ENCODE measurements at regions not wholly inside any gene's neighbourhood (a gene's known extent, or its start where the extent isn't known, plus 50 kb on each side); places are given as distances from the start of the nearest gene placed in this dataset.

DNA sequence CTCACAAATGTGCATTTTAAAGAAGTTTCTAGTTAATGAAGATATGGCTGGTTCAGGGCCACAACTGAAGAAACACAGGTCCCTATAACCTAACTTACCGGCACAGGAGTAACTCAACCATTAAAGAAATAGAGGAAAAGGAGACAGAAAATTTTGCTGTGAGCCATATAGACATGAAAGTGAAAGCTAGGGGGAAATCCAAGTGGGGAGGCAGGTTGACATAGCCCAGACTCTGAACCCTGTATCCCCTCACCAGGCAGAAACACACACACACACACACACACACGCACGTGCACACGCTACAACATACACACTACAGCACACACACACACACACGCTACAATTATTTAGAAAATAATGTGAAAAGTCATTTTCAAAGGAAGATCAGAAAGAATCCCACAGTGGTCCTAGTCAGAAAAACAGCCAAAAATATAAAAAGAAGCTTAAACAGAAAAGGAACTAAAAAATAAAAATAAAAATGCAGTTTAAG, 856.4 kb upstream of the CDH6 start:
- Histone ChIP-seq H3K4me1 (ENCODE audit: control insufficient read depth in 3 of 3, insufficient read depth in 2 of 3, low read depth in 1 of 3, low read length in 2 of 3) (no peaks in the 10 kb centered on the region), H3K9me3 (ENCODE audit: control insufficient read depth in 2 of 2, insufficient read depth in 1 of 2, low read depth in 1 of 2, low read length in 1 of 2) (no peaks in the 10 kb centered on the region), H3K27ac (ENCODE audit: low read depth in 1 of 3, low read length in 2 of 3) (no peak overlapping the region), H3K4me3 (ENCODE audit: low read depth in 1 of 3, low read length in 3 of 3) (no peak overlapping the region), H3K27me3 (ENCODE audit: control insufficient read depth in 3 of 3, insufficient read depth in 3 of 3, low read length in 3 of 3) (no peaks in the 10 kb centered on the region), H3K36me3 (ENCODE audit: control insufficient read depth in 3 of 3, insufficient read depth in 2 of 3, low read depth in 1 of 3, low read length in 3 of 3) (no peaks in the 10 kb centered on the region)
- FAIRE-seq (no peak), DNase-seq (no peak)
- WGBS, 3 donors = 88 to 94% (median 90%) methylated on average over 5 of the region's 5 CpGs

DNA sequence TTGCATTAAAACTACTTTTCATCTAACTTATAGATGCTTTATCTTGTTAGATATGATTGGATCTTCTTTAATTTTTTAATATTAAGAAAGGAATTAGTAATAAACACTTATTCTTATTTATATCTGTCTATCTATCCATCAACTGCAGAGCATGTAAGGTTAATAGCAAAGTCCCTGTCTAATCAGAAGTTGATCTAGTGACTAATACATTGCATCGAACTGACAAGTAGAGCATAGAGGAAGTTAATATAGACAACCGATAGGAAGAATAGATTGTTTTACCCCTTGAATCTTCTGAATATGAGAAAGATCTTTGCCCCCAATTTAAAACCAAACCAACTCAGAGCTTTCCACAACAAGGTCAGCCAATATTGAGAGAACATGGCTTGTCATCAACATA, 862.0 kb upstream of the CDH6 start:
- FAIRE-seq (no peak), DNase-seq (no peak)
- H3K4me1 ChIP-seq (ENCODE audit: control insufficient read depth in 3 of 3, insufficient read depth in 2 of 3, low read depth in 1 of 3, low read length in 2 of 3) = no peaks in the 10 kb centered on the region
- no peak overlapping the region for H3K4me3 ChIP-seq (ENCODE audit: low read depth in 1 of 3, low read length in 3 of 3)
- H3K27me3 ChIP-seq (ENCODE audit: control insufficient read depth in 3 of 3, insufficient read depth in 3 of 3, low read length in 3 of 3) = no peaks in the 10 kb centered on the region
- WGBS, 3 donors = 55 to 86% (median 76%) methylated on average over 2 of the region's 2 CpGs
- H3K36me3 ChIP-seq (ENCODE audit: control insufficient read depth in 3 of 3, insufficient read depth in 2 of 3, low read depth in 1 of 3, low read length in 3 of 3) = no peaks in the 10 kb centered on the region
- H3K9me3 ChIP-seq (ENCODE audit: control insufficient read depth in 2 of 2, insufficient read depth in 1 of 2, low read depth in 1 of 2, low read length in 1 of 2) = no peaks in the 10 kb centered on the region
- H3K27ac ChIP-seq (ENCODE audit: low read depth in 1 of 3, low read length in 2 of 3) = no peak overlapping the region

DNA sequence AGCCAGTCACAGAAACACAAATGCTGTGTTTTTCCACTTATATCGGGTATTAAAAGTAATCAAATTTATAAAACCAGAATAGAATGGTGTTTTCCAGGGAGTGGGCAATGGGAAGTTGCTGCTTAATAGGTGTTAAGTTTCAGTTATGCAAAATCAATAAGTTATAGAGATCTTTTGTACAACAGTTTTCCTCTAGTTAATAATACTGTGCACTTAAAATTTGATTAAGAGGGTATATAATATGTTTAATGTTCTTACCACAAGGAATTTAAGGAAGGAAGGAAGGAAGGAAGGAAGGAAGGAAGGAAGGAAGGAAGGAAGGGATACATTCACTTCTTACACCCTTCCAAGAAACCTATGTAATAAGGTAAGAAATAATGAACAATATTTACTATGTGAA, 867.7 kb upstream of the CDH6 start:
- Histone ChIP-seq H3K36me3 (ENCODE audit: control insufficient read depth in 3 of 3, insufficient read depth in 2 of 3, low read depth in 1 of 3, low read length in 3 of 3) (no peaks in the 10 kb centered on the region), H3K9me3 (ENCODE audit: control insufficient read depth in 2 of 2, insufficient read depth in 1 of 2, low read depth in 1 of 2, low read length in 1 of 2) (no peaks in the 10 kb centered on the region), H3K27ac (ENCODE audit: low read depth in 1 of 3, low read length in 2 of 3) (no peak overlapping the region), H3K4me1 (ENCODE audit: control insufficient read depth in 3 of 3, insufficient read depth in 2 of 3, low read depth in 1 of 3, low read length in 2 of 3) (no peaks in the 10 kb centered on the region), H3K4me3 (ENCODE audit: low read depth in 1 of 3, low read length in 3 of 3) (no peak overlapping the region), H3K27me3 (ENCODE audit: control insufficient read depth in 3 of 3, insufficient read depth in 3 of 3, low read length in 3 of 3) (no peaks in the 10 kb centered on the region)
- WGBS, 3 donors = 91 to 97% (median 95%) methylated on average over 1 of the region's 1 CpG
- DNase-seq (no peak), FAIRE-seq (no peak)

DNA sequence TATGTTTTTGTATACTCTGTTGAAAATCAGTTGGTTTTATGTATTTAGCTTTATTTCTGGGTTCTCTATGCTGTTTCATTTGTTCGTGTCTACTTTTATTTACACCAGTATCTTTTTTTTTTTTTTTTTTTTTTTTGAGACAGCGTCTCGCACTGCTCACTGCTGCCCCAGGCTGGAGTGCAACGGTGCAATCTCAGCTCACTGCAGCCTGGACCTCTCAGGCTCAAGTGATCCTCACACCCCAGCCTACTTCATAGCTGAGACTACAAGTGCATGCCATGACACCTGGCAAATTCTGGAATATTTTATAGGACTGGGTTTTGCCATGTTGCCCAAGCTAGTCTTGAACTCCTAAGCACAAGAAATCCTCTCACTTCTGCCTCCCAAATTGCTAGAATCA, 869.4 kb upstream of the CDH6 start:
- no peaks in the 10 kb centered on the region for H3K9me3 ChIP-seq (ENCODE audit: control insufficient read depth in 2 of 2, insufficient read depth in 1 of 2, low read depth in 1 of 2, low read length in 1 of 2)
- H3K4me1 ChIP-seq (ENCODE audit: control insufficient read depth in 3 of 3, insufficient read depth in 2 of 3, low read depth in 1 of 3, low read length in 2 of 3) = no peaks in the 10 kb centered on the region
- H3K36me3 ChIP-seq (ENCODE audit: control insufficient read depth in 3 of 3, insufficient read depth in 2 of 3, low read depth in 1 of 3, low read length in 3 of 3) = no peaks in the 10 kb centered on the region
- 41 to 61% (median 43%) methylated on average over 4 of the region's 4 CpGs for WGBS, 3 donors
- no peaks in the 10 kb centered on the region for H3K27me3 ChIP-seq (ENCODE audit: control insufficient read depth in 3 of 3, insufficient read depth in 3 of 3, low read length in 3 of 3)
- H3K27ac ChIP-seq (ENCODE audit: low read depth in 1 of 3, low read length in 2 of 3) = no peak overlapping the region
- H3K4me3 ChIP-seq (ENCODE audit: low read depth in 1 of 3, low read length in 3 of 3) = no peak overlapping the region
- FAIRE-seq (no peak), DNase-seq (no peak)

DNA sequence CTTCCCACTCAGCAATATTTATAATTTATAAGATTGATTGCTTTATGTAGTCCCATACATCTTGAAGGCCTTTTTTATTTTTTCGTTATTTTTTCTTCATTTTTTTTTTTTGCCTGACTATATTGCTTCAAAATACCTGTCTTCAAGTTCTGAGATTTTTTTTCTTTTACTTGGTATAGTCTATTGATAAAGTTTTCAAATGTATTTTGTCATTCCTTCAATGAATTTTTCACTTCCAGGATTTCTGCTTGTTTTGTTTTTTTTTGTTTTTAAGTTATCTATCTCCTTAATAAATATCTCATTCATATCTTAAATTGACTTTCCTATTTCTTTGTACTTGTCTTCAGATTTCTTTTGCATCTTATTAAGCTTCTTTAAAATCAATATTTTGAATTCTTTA, 905.6 kb upstream of the CDH6 start:
- Histone ChIP-seq H3K4me3 (ENCODE audit: low read depth in 1 of 3, low read length in 3 of 3) (no peak overlapping the region), H3K27me3 (ENCODE audit: control insufficient read depth in 3 of 3, insufficient read depth in 3 of 3, low read length in 3 of 3) (no peaks in the 10 kb centered on the region), H3K9me3 (ENCODE audit: control insufficient read depth in 2 of 2, insufficient read depth in 1 of 2, low read depth in 1 of 2, low read length in 1 of 2) (peaks cover 0 to 18% of the 10 kb centered on the region in 2 donors), H3K4me1 (ENCODE audit: control insufficient read depth in 3 of 3, insufficient read depth in 2 of 3, low read depth in 1 of 3, low read length in 2 of 3) (no peaks in the 10 kb centered on the region), H3K27ac (ENCODE audit: low read depth in 1 of 3, low read length in 2 of 3) (no peak overlapping the region), H3K36me3 (ENCODE audit: control insufficient read depth in 3 of 3, insufficient read depth in 2 of 3, low read depth in 1 of 3, low read length in 3 of 3) (no peaks in the 10 kb centered on the region)
- FAIRE-seq (peak; percentile 30), DNase-seq (no peak)
- 76 to 81% (median 76%) methylated on average over 1 of the region's 1 CpG for WGBS, 3 donors

DNA sequence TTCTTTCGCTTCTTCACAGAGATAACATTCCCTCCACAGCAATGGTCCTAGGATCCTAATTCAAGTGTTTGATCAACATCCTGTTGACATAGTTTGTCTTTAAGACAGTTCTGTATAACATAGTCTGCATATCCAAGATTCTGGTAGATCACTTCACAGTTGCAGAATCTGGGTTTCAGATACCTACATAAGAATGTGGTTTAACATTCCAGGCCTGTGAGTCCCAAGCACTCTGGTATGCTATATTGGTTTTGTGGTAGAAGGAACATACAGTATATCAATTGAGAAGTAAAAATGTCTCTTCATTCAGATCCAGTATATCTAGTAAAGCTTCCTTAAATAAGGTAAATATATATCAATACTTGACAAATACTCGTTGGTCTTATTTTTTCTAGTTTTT, 914.2 kb upstream of the CDH6 start:
- Histone ChIP-seq H3K4me1 (ENCODE audit: control insufficient read depth in 3 of 3, insufficient read depth in 2 of 3, low read depth in 1 of 3, low read length in 2 of 3) (no peaks in the 10 kb centered on the region), H3K4me3 (ENCODE audit: low read depth in 1 of 3, low read length in 3 of 3) (no peak overlapping the region), H3K9me3 (ENCODE audit: control insufficient read depth in 2 of 2, insufficient read depth in 1 of 2, low read depth in 1 of 2, low read length in 1 of 2) (peaks cover 0 to 3% of the 10 kb centered on the region in 2 donors), H3K27me3 (ENCODE audit: control insufficient read depth in 3 of 3, insufficient read depth in 3 of 3, low read length in 3 of 3) (no peaks in the 10 kb centered on the region), H3K36me3 (ENCODE audit: control insufficient read depth in 3 of 3, insufficient read depth in 2 of 3, low read depth in 1 of 3, low read length in 3 of 3) (no peaks in the 10 kb centered on the region), H3K27ac (ENCODE audit: low read depth in 1 of 3, low read length in 2 of 3) (no peak overlapping the region)
- WGBS, 3 donors = 78 to 81% (median 79%) methylated on average over 2 of the region's 2 CpGs
- FAIRE-seq = no peak
- DNase-seq = no peak

DNA sequence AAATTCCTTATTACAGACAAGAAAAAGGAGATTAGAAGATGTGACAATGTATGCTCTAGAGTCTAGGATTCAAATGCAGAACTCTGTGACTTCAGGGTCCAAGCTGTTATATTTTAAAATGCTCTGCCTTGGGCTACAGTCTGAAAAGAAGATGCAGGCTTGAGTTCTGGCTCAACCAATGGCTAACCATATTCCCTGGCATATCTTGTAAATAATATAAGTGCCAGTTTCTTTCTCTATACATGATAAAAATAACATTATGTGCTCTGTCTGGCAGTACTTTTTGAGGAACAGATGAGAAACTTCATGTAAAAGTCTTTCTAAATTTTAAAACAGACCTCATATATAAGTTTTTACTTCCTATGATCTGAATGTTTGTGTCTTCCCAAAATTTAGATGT, 926.5 kb upstream of the CDH6 start:
- H3K4me3 ChIP-seq (ENCODE audit: low read depth in 1 of 3, low read length in 3 of 3) = no peak overlapping the region
- no peaks in the 10 kb centered on the region for H3K9me3 ChIP-seq (ENCODE audit: control insufficient read depth in 2 of 2, insufficient read depth in 1 of 2, low read depth in 1 of 2, low read length in 1 of 2)
- H3K27me3 ChIP-seq (ENCODE audit: control insufficient read depth in 3 of 3, insufficient read depth in 3 of 3, low read length in 3 of 3) = no peaks in the 10 kb centered on the region
- no peak for FAIRE-seq
- H3K27ac ChIP-seq (ENCODE audit: low read depth in 1 of 3, low read length in 2 of 3) = no peak overlapping the region
- no peaks in the 10 kb centered on the region for H3K36me3 ChIP-seq (ENCODE audit: control insufficient read depth in 3 of 3, insufficient read depth in 2 of 3, low read depth in 1 of 3, low read length in 3 of 3)
- no peaks in the 10 kb centered on the region for H3K4me1 ChIP-seq (ENCODE audit: control insufficient read depth in 3 of 3, insufficient read depth in 2 of 3, low read depth in 1 of 3, low read length in 2 of 3)
- no peak for DNase-seq

DNA sequence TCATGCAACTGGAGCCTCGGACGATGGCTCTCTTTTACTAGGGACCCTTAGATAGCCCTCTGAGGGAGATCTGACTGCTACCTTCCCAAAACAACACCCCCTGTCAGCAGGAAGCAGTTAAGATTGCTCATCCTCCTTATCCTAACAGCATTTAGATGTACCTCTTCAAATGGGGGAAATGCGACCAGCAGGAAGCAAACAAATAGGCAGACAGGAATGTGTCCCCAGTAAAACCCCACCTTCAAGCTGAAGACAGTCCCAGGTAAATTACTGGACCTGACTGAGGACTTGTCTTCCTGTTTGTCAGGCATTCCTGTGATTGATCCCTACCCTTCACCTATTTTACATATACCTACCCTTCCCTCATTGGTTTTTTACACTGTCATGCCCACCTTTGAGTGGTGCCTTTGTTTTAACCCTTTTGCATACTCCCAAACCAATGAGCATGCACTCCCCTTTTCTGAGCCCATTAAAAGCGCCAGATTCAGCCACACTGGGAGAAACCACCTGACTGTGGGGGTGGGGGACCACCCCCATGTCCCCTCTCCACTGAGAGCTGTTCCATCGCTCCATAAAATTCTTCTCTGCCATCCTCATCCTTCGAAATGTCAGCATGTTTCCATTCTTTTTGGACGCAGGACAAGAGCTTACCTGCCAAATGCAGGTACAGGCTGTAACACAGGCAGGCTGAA, 954.0 kb upstream of the CDH6 start:
- FAIRE-seq (no peak), DNase-seq (no peak)
- no peaks in the 10 kb centered on the region for H3K9me3 ChIP-seq (ENCODE audit: control insufficient read depth in 2 of 2, insufficient read depth in 1 of 2, low read depth in 1 of 2, low read length in 1 of 2)
- 72 to 80% (median 77%) methylated on average over 7 of the region's 7 CpGs for WGBS, 3 donors
- no peak overlapping the region for H3K4me3 ChIP-seq (ENCODE audit: low read depth in 1 of 3, low read length in 3 of 3)
- no peaks in the 10 kb centered on the region for H3K4me1 ChIP-seq (ENCODE audit: control insufficient read depth in 3 of 3, insufficient read depth in 2 of 3, low read depth in 1 of 3, low read length in 2 of 3)
- no peaks in the 10 kb centered on the region for H3K36me3 ChIP-seq (ENCODE audit: control insufficient read depth in 3 of 3, insufficient read depth in 2 of 3, low read depth in 1 of 3, low read length in 3 of 3)
- no peaks in the 10 kb centered on the region for H3K27me3 ChIP-seq (ENCODE audit: control insufficient read depth in 3 of 3, insufficient read depth in 3 of 3, low read length in 3 of 3)
- no peak overlapping the region for H3K27ac ChIP-seq (ENCODE audit: low read depth in 1 of 3, low read length in 2 of 3)

DNA sequence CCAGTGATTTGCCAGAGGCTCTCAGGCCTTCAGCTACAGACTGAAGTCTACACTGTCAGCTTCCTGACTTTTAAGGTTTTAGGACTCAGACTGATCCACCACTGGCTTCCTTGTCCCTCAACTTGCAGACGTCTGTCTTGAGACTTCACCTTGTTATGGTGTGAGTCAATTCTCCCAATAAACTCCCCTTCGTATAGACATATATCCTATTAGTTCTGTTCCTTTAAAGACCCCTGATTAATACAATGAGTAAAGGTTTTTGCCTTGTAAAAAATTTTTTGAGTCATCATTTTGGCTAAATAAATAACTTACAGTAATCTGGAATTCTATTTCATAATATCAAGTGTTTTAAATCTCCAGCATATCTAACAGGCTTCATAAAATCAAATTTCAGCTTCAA, 956.3 kb upstream of the CDH6 start:
- Histone ChIP-seq H3K4me3 (ENCODE audit: low read depth in 1 of 3, low read length in 3 of 3) (no peak overlapping the region), H3K36me3 (ENCODE audit: control insufficient read depth in 3 of 3, insufficient read depth in 2 of 3, low read depth in 1 of 3, low read length in 3 of 3) (no peaks in the 10 kb centered on the region), H3K27me3 (ENCODE audit: control insufficient read depth in 3 of 3, insufficient read depth in 3 of 3, low read length in 3 of 3) (no peaks in the 10 kb centered on the region), H3K9me3 (ENCODE audit: control insufficient read depth in 2 of 2, insufficient read depth in 1 of 2, low read depth in 1 of 2, low read length in 1 of 2) (no peaks in the 10 kb centered on the region), H3K4me1 (ENCODE audit: control insufficient read depth in 3 of 3, insufficient read depth in 2 of 3, low read depth in 1 of 3, low read length in 2 of 3) (no peaks in the 10 kb centered on the region), H3K27ac (ENCODE audit: low read depth in 1 of 3, low read length in 2 of 3) (no peak overlapping the region)
- FAIRE-seq = no peak
- DNase-seq = no peak
- 78 to 86% (median 81%) methylated on average over 2 of the region's 2 CpGs for WGBS, 3 donors

Measured in small intestine (tissue), 7 donors.